Ovary (tissue), 7 donors: ENCODE measurements at regions not wholly inside any gene's neighbourhood (a gene's known extent, or its start where the extent isn't known, plus 50 kb on each side); places are given as distances from the start of the nearest gene placed in this dataset.

Experiments used
- DNase-seq, 5 donors: peaks; one replicate each; pipeline ENCODE4 v3.0.0-alpha.2; 2019 to 2020
- H3K27ac ChIP-seq, 2 donors: fragments of 200-600 bp; one replicate each; pipeline versions ENCODE4 v1.5.1 to v1.8.0; 2019 to 2022
- H3K27me3 ChIP-seq: fragments of 200-600 bp; one replicate; pipeline ENCODE4 v1.8.0; 2022
- H3K36me3 ChIP-seq: fragments of 200-600 bp; sonication (generic); one replicate; pipeline ENCODE4 v1.5.1; 2019
- H3K4me1 ChIP-seq: one replicate; pipeline ENCODE4 v1.8.1; 2013; ENCODE audit warnings: mild to moderate bottlenecking, moderate library complexity; ENCODE audit not compliant: insufficient read depth
- H3K4me3 ChIP-seq: fragments of 200-600 bp; sonication (generic); one replicate; pipeline ENCODE4 v1.5.1; 2017
- H3K9me3 ChIP-seq, 2 donors: fragments of 200-600 bp in 1 of 2; sonication (generic) in 1 of 2; one replicate each; pipeline versions ENCODE4 v1.5.1 to v1.8.1; 2013 to 2019; ENCODE audit warnings: mild to moderate bottlenecking in 1 of 2, moderate library complexity in 1 of 2
- CTCF ChIP-seq, 3 donors: fragments of 450-650 bp in 2 of 3; fragments of 200-600 bp in 1 of 3; IDR thresholded peaks; one replicate each; pipeline versions ENCODE4 v1.5.1 to v1.8.0; 2016 to 2022; ENCODE audit warnings: antibody characterized with exemption in 3 of 3, mild to moderate bottlenecking in 1 of 3
- EP300 ChIP-seq: sonication (generic); formaldehyde crosslinking; IDR thresholded peaks from one replicate; pipeline ENCODE4 v1.6.1; 2017; ENCODE audit warnings: antibody characterized with exemption
- POLR2A ChIP-seq: fragments of 450-650 bp; IDR thresholded peaks from one replicate; pipeline ENCODE4 v1.6.1; 2017; ENCODE audit warnings: antibody characterized with exemption, mild to moderate bottlenecking, moderate library complexity
- WGBS, 3 donors: extraction: QIAGEN DNeasy Blood & Tissue Kit in 1 of 3; methylation state at CpG; one replicate each; pipeline versions ENCODE4 v1.1.5 to v1.1.7; 2013 to 2017; 5-methylcytosine and 5-hydroxymethylcytosine counted together
- intact Hi-C, 4 donors: fragments of 100-400 bp; cut with DNase I; formaldehyde crosslinking; loops; one replicate each; pipeline versions ENCODE4 v1.11.0 to v1.15.1; 2022 to 2023
- donor health status: DM: no; HTN: no; CAD: no; lungs with moderate emphysema.
- donor health status: DM: no; HTN: no; CAD: no.
- donor health status: Bipolar disorder and iron deficiency.
- donor health status: DM: no; HTN: no; CAD: no.
- donor health status: DM: yes; HTN: yes; CAD: no.

GRCh38 chr5:167525004-167525403 lies 766.4 kb upstream of the WWC1 start:
- no peak overlapping the region for H3K4me3 ChIP-seq
- TF ChIP-seq POLR2A (no peak), EP300 (no peak), CTCF (IDR thresholded peaks at IDR 0.05) (no peak)
- no peak overlapping the region for H3K27ac ChIP-seq
- H3K4me1 ChIP-seq, result no peaks in the 10 kb centered on the region
- no peaks in the 10 kb centered on the region for H3K27me3 ChIP-seq
- no peak for DNase-seq
- no peaks in the 10 kb centered on the region for H3K36me3 ChIP-seq
- H3K9me3 ChIP-seq, result peaks cover 0 to 3% of the 10 kb centered on the region in 2 donors
- intact Hi-C loops, result no loop called here
- WGBS, 3 donors, result 47 to 60% (median 48%) methylated on average over 3 of the region's 3 CpGs

- H3K4me1 ChIP-seq, result no peaks in the 10 kb centered on the region
- 80 to 84% (median 80%) methylated on average over 6 of the region's 6 CpGs for WGBS, 3 donors
- no peaks in the 10 kb centered on the region for H3K27me3 ChIP-seq
- no peak for DNase-seq
- no peak overlapping the region for H3K4me3 ChIP-seq
- H3K36me3 ChIP-seq, result no peaks in the 10 kb centered on the region
- H3K9me3 ChIP-seq, result no peaks in the 10 kb centered on the region
- TF ChIP-seq CTCF (IDR thresholded peaks at IDR 0.05) (no peak), POLR2A (no peak), EP300 (no peak)
- intact Hi-C loops, result no loop called here
- no peak overlapping the region for H3K27ac ChIP-seq
Measured at GRCh38 chr5:167528651-167529050, 762.8 kb upstream of the WWC1 start.

GRCh38 chr5:167530548-167530947 lies 760.9 kb upstream of the WWC1 start:
- no peak overlapping the region for H3K27ac ChIP-seq
- TF ChIP-seq CTCF (IDR thresholded peaks at IDR 0.05) (no peak), POLR2A (no peak), EP300 (no peak)
- no peaks in the 10 kb centered on the region for H3K4me1 ChIP-seq
- no peaks in the 10 kb centered on the region for H3K9me3 ChIP-seq
- WGBS, 3 donors, result 60 to 73% (median 68%) methylated on average over 13 of the region's 13 CpGs
- H3K27me3 ChIP-seq, result no peaks in the 10 kb centered on the region
- intact Hi-C loops, result no loop called here
- H3K4me3 ChIP-seq, result no peak overlapping the region
- H3K36me3 ChIP-seq, result no peaks in the 10 kb centered on the region
- DNase-seq, result no peak

- intact Hi-C loops, result no loop called here
- Histone ChIP-seq H3K4me3 (no peak overlapping the region), H3K27me3 (no peaks in the 10 kb centered on the region), H3K27ac (no peak overlapping the region), H3K9me3 (no peaks in the 10 kb centered on the region), H3K4me1 (no peaks in the 10 kb centered on the region), H3K36me3 (no peaks in the 10 kb centered on the region)
- no peak for TF ChIP-seq CTCF (IDR thresholded peaks at IDR 0.05)
- TF ChIP-seq EP300, result no peak
- TF ChIP-seq POLR2A, result no peak
- WGBS, 3 donors, result 84 to 89% (median 87%) methylated on average over 11 of the region's 11 CpGs
- DNase-seq, result no peak
Measured at GRCh38 chr5:167533814-167534795, 757.3 kb upstream of the WWC1 start.
